HEK293 (cell line): ENCODE measurements at regions not wholly inside any gene's neighbourhood (a gene's known extent, or its start where the extent isn't known, plus 50 kb on each side); places are given as distances from the start of the nearest gene placed in this dataset.

Experiments
- CTCF ChIA-PET: fragments of 350-600 bp; formaldehyde crosslinking; extraction: SDS; loops from one replicate; lab custom pipeline; 2021; ENCODE audit warnings: antibody characterized with exemption; lab: Yijun Ruan, JAX
- POLR2A ChIA-PET: fragments of 300-600 bp; formaldehyde crosslinking; extraction: SDS; loops from one replicate; lab custom pipeline; 2020; ENCODE audit warnings: antibody characterized with exemption, inconsistent platforms; lab: Yijun Ruan, JAX
- H3K27ac ChIP-seq: fragments of 200-500 bp; sonication (Bioruptor generic); 2 replicates; pipeline ENCODE4 v1.5.1; 2014; ENCODE audit warnings: low read depth, low read length, control low read depth, inconsistent platforms; ENCODE audit errors: extremely low read depth
- H3K36me3 ChIP-seq, 2 experiments: fragments of 200-500 bp in 1 of 2; sonication (Bioruptor generic) in 1 of 2; 1 replicate in 1 of 2; 2 replicates in 1 of 2; pipeline ENCODE4 v1.5.1; 2014 to 2017; ENCODE audit warnings: inconsistent platforms in 2 of 2, low read length in 2 of 2; ENCODE audit not compliant: control insufficient read depth in 2 of 2, insufficient read depth in 1 of 2
- H3K4me1 ChIP-seq: fragments of 200-500 bp; sonication (Bioruptor generic); 2 replicates; pipeline ENCODE4 v1.5.1; 2014; ENCODE audit warnings: mild to moderate bottlenecking, low read length, inconsistent platforms; ENCODE audit not compliant: control insufficient read depth, insufficient read depth
- H3K4me3 ChIP-seq: 2 replicates; pipeline ENCODE4 v1.5.1; 2011; ENCODE audit warnings: low read depth, mild to moderate bottlenecking, control low read depth, low read length, moderate library complexity
- H3K9me3 ChIP-seq: fragments of 200-500 bp; sonication (Bioruptor generic); 2 replicates; pipeline ENCODE4 v1.5.1; 2014; ENCODE audit warnings: low read depth, low read length, inconsistent platforms; ENCODE audit not compliant: control insufficient read depth, insufficient read depth
- ATF2 ChIP-seq: fragments of 450-650 bp; formaldehyde crosslinking; IDR thresholded peaks from 2 replicates; pipeline ENCODE4 v1.5.1; 2016; ENCODE audit warnings: missing biosample characterization, missing genetic modification characterization, low read depth
- HIC1 ChIP-seq: fragments of 450-650 bp; formaldehyde crosslinking; IDR thresholded peaks from 2 replicates; pipeline ENCODE4 v1.5.1; 2016; ENCODE audit warnings: missing biosample characterization, missing genetic modification characterization
- INSM2 ChIP-seq: fragments of 450-650 bp; formaldehyde crosslinking; IDR thresholded peaks from 2 replicates; pipeline ENCODE4 v1.5.1; 2016; ENCODE audit warnings: missing biosample characterization, missing genetic modification characterization
- KLF7 ChIP-seq: fragments of 450-650 bp; formaldehyde crosslinking; IDR thresholded peaks from 2 replicates; pipeline ENCODE4 v1.5.1; 2016; ENCODE audit warnings: missing biosample characterization, missing genetic modification characterization, borderline replicate concordance
- KLF8 ChIP-seq: fragments of 450-650 bp; formaldehyde crosslinking; IDR thresholded peaks from 2 replicates; pipeline ENCODE4 v1.5.1; 2016; ENCODE audit warnings: missing biosample characterization, missing genetic modification characterization
- ZBTB20 ChIP-seq: fragments of 450-650 bp; formaldehyde crosslinking; IDR thresholded peaks from 2 replicates; pipeline ENCODE4 v1.5.1; 2016; ENCODE audit warnings: missing biosample characterization, missing genetic modification characterization
- ZBTB48 ChIP-seq: fragments of 450-650 bp; formaldehyde crosslinking; IDR thresholded peaks from 2 replicates; pipeline ENCODE4 v1.5.1; 2016; ENCODE audit warnings: missing biosample characterization, missing genetic modification characterization
- ZNF140 ChIP-seq: fragments of 450-650 bp; formaldehyde crosslinking; IDR thresholded peaks from 2 replicates; pipeline ENCODE4 v1.5.1; 2016; ENCODE audit warnings: missing biosample characterization, missing genetic modification characterization
- ZNF175 ChIP-seq: fragments of 450-650 bp; formaldehyde crosslinking; IDR thresholded peaks from 2 replicates; pipeline ENCODE4 v1.5.1; 2016; ENCODE audit warnings: missing biosample characterization, missing genetic modification characterization
- ZNF18 ChIP-seq: fragments of 450-650 bp; formaldehyde crosslinking; IDR thresholded peaks from 2 replicates; pipeline ENCODE4 v1.5.1; 2016; ENCODE audit warnings: missing biosample characterization, missing genetic modification characterization
- ZNF19 ChIP-seq: fragments of 450-650 bp; formaldehyde crosslinking; IDR thresholded peaks from 2 replicates; pipeline ENCODE4; 2016; ENCODE audit warnings: missing biosample characterization, missing genetic modification characterization, low read depth
- ZNF214 ChIP-seq: fragments of 450-650 bp; formaldehyde crosslinking; IDR thresholded peaks from 2 replicates; pipeline ENCODE4 v1.5.1; 2017; ENCODE audit warnings: missing biosample characterization, mild to moderate bottlenecking, missing genetic modification characterization, borderline replicate concordance
- ZNF324 ChIP-seq: fragments of 450-650 bp; formaldehyde crosslinking; IDR thresholded peaks from 2 replicates; pipeline ENCODE4 v1.5.1; 2016; ENCODE audit warnings: missing biosample characterization, missing genetic modification characterization
- ZNF404 ChIP-seq: fragments of 450-650 bp; formaldehyde crosslinking; IDR thresholded peaks from 2 replicates; pipeline ENCODE4 v1.5.1; 2017; ENCODE audit warnings: missing biosample characterization, missing genetic modification characterization
- ZNF416 ChIP-seq: fragments of 450-650 bp; formaldehyde crosslinking; IDR thresholded peaks from 2 replicates; pipeline ENCODE4 v1.5.1; 2016; ENCODE audit warnings: missing biosample characterization, missing genetic modification characterization
- ZNF449 ChIP-seq: fragments of 450-650 bp; formaldehyde crosslinking; IDR thresholded peaks from 2 replicates; pipeline ENCODE4 v1.5.1; 2017; ENCODE audit warnings: missing biosample characterization, mild to moderate bottlenecking, missing genetic modification characterization, moderate library complexity
- ZNF488 ChIP-seq: fragments of 450-650 bp; formaldehyde crosslinking; IDR thresholded peaks from 2 replicates; pipeline ENCODE4 v1.5.1; 2016; ENCODE audit warnings: missing biosample characterization, missing genetic modification characterization
- ZNF529 ChIP-seq: fragments of 450-650 bp; formaldehyde crosslinking; IDR thresholded peaks from 2 replicates; pipeline ENCODE4 v1.5.1; 2017; ENCODE audit warnings: missing genetic modification characterization, missing biosample characterization; ENCODE audit not compliant: insufficient replicate concordance
- ZNF560 ChIP-seq: fragments of 450-650 bp; formaldehyde crosslinking; IDR thresholded peaks from 2 replicates; pipeline ENCODE4 v1.5.1; 2017; ENCODE audit warnings: missing biosample characterization, missing genetic modification characterization, borderline replicate concordance
- ZNF610 ChIP-seq: fragments of 450-650 bp; formaldehyde crosslinking; IDR thresholded peaks from 2 replicates; pipeline ENCODE4 v1.5.1; 2016; ENCODE audit warnings: missing biosample characterization, missing genetic modification characterization, borderline replicate concordance
- ZNF621 ChIP-seq: fragments of 450-650 bp; formaldehyde crosslinking; IDR thresholded peaks from 2 replicates; pipeline ENCODE4 v1.5.1; 2017; ENCODE audit warnings: missing biosample characterization, missing genetic modification characterization
- ZNF768 ChIP-seq: fragments of 450-650 bp; formaldehyde crosslinking; IDR thresholded peaks from 2 replicates; pipeline ENCODE4 v1.5.1; 2018; ENCODE audit warnings: missing biosample characterization, mild to moderate bottlenecking, missing genetic modification characterization
- ZNF777 ChIP-seq: fragments of 450-650 bp; formaldehyde crosslinking; IDR thresholded peaks from 2 replicates; pipeline ENCODE4 v1.5.1; 2017; ENCODE audit warnings: missing biosample characterization, missing genetic modification characterization, borderline replicate concordance
- ZNF830 ChIP-seq: fragments of 450-650 bp; IDR thresholded peaks from 2 replicates; pipeline ENCODE4 v1.5.0; 2018; ENCODE audit warnings: missing biosample characterization, missing genetic modification characterization, low read depth, mild to moderate bottlenecking, moderate library complexity

GRCh38 chr4:177093964-177094363, 215.7 kb upstream of the NEIL3 start (continued):
- no peak for TF ChIP-seq ZNF214

- ChIA-PET CTCF (interaction anchor here (0.6 kb wide), 1 partner anchor 80 kb away, joined by 3 read pairs; no protein-coding TSS in a partner anchor), POLR2A (no interaction called here)
- Histone ChIP-seq H3K9me3 (no peaks in the 10 kb centered on the region), H3K4me1 (no peaks in the 10 kb centered on the region), H3K27ac (no peak overlapping the region), H3K4me3 (no peak overlapping the region), H3K36me3 (no peaks in the 10 kb centered on the region)
- TF ChIP-seq ZBTB20 (tag by site-specific recombination) = no peak
- TF ChIP-seq ZNF529 (tag by site-specific recombination) = no peak
- TF ChIP-seq KLF7 (tag by site-specific recombination) = no peak
- no peak for TF ChIP-seq HIC1 (tag by site-specific recombination)
- TF ChIP-seq ZNF621 (tag by site-specific recombination) = no peak
- no peak for TF ChIP-seq ZNF140 (tag by site-specific recombination)
- TF ChIP-seq ZNF18 = no peak
- no peak for TF ChIP-seq ZNF610 (tag by site-specific recombination)
- no peak for TF ChIP-seq ZNF830 (tag by site-specific recombination)
- no peak for TF ChIP-seq ATF2 (tag by site-specific recombination)
- TF ChIP-seq KLF8 (tag by site-specific recombination) = no peak
- TF ChIP-seq ZNF324 = no peak
- no peak for TF ChIP-seq ZNF416
- TF ChIP-seq ZNF449 = no peak
These were observed 212.4 kb upstream of the NEIL3 start for GRCh38 chr4:177097291-177097690.

- Histone ChIP-seq H3K9me3 (no peaks in the 10 kb centered on the region), H3K36me3 (no peaks in the 10 kb centered on the region), H3K27ac (no peak overlapping the region), H3K4me3 (no peak overlapping the region), H3K4me1 (no peaks in the 10 kb centered on the region)
- POLR2A ChIA-PET = interaction anchor here (0.6 kb wide), 1 partner anchor 1034 kb away, joined by 3 read pairs; the partner anchor contains the start of gene WDR17
- CTCF ChIA-PET = interaction anchor here (0.7 kb wide), 1 partner anchor 422 kb away, joined by 3 read pairs; no protein-coding TSS in a partner anchor
- no peak for TF ChIP-seq ZNF416
- TF ChIP-seq ZBTB48 (tag by site-specific recombination) = no peak
- TF ChIP-seq ZNF768 (tag by site-specific recombination) = no peak
- TF ChIP-seq ZNF19 (tag by site-specific recombination) = no peak
- no peak for TF ChIP-seq INSM2
- TF ChIP-seq ZNF175 = no peak
- no peak for TF ChIP-seq ZNF488 (tag by site-specific recombination)
- TF ChIP-seq ZNF777 (tag by site-specific recombination) = no peak
- TF ChIP-seq ZNF404 (tag by site-specific recombination) = no peak
- TF ChIP-seq ZNF560 = no peak
These were observed 210.5 kb upstream of the NEIL3 start for GRCh38 chr4:177099211-177099610.
